KMS-11 (cell line): ENCODE measurements at regions not wholly inside any gene's neighbourhood (a gene's known extent, or its start where the extent isn't known, plus 50 kb on each side); places are given as distances from the start of the nearest gene placed in this dataset.

Experiments used
- H2AFZ ChIP-seq: fragments of 200-600 bp; sonication (generic); 2 replicates; pipeline ENCODE4 v1.6.1; 2016; ENCODE audit warnings: antibody characterized with exemption, mixed run types, low read depth
- H3K27ac ChIP-seq: fragments of 200-600 bp; sonication (generic); 2 replicates; pipeline ENCODE4 v1.6.1; 2016; ENCODE audit warnings: mild to moderate bottlenecking, mixed run types
- H3K27me3 ChIP-seq: fragments of 200-600 bp; sonication (generic); 2 replicates; pipeline ENCODE4 v1.6.1; 2017; ENCODE audit warnings: mild to moderate bottlenecking, low read depth, mixed run types, moderate library complexity; ENCODE audit not compliant: insufficient read depth
- H3K36me3 ChIP-seq: fragments of 200-600 bp; sonication (generic); 2 replicates; pipeline ENCODE4 v1.6.1; 2017; ENCODE audit warnings: mild to moderate bottlenecking, mixed run types; ENCODE audit not compliant: insufficient read depth
- H3K4me1 ChIP-seq: fragments of 200-600 bp; sonication (generic); 2 replicates; pipeline ENCODE4 v1.6.1; 2016; ENCODE audit warnings: mild to moderate bottlenecking, low read depth, mixed run types; ENCODE audit not compliant: poor library complexity, severe bottlenecking
- H3K4me2 ChIP-seq: fragments of 200-600 bp; sonication (generic); 2 replicates; pipeline ENCODE4 v1.7.0; 2016; ENCODE audit warnings: mild to moderate bottlenecking, mixed run types
- H3K4me3 ChIP-seq: fragments of 200-600 bp; sonication (generic); IDR thresholded peaks from 2 replicates; pipeline ENCODE4 v1.6.1; 2017; ENCODE audit warnings: low read depth, low read length, mixed read lengths; ENCODE audit not compliant: insufficient read depth
- H3K79me2 ChIP-seq: fragments of 200-600 bp; sonication (generic); 2 replicates; pipeline ENCODE4 v1.6.1; 2016; ENCODE audit warnings: low read depth, mixed run types; ENCODE audit not compliant: insufficient read depth
- H3K9ac ChIP-seq: fragments of 200-600 bp; sonication (generic); 2 replicates; pipeline ENCODE4 v1.6.1; 2016; ENCODE audit warnings: mild to moderate bottlenecking, mixed run types
- H4K20me1 ChIP-seq: fragments of 200-600 bp; sonication (generic); 2 replicates; pipeline ENCODE4 v1.6.1; 2016; ENCODE audit warnings: mild to moderate bottlenecking, mixed run types; ENCODE audit not compliant: insufficient read depth
- CTCF ChIP-seq: fragments of 200-600 bp; sonication (generic); conservative IDR thresholded peaks from 2 replicates; pipeline ENCODE4 v1.6.1; 2017; ENCODE audit warnings: low read depth, mild to moderate bottlenecking, antibody characterized with exemption, low read length, moderate library complexity, mixed read lengths

GRCh38 chr7:86970547-86970946 lies 88.9 kb downstream of the ELAPOR2 start:
- TF ChIP-seq CTCF, result no peak
- no peaks in the 10 kb centered on the region for H3K36me3 ChIP-seq
- H3K4me3 ChIP-seq, result no peak overlapping the region
- H3K27ac ChIP-seq, result no peak overlapping the region
- no peaks in the 10 kb centered on the region for H3K27me3 ChIP-seq
- no peak overlapping the region for H2AFZ ChIP-seq
- H3K4me1 ChIP-seq, result no peaks in the 10 kb centered on the region
- H3K4me2 ChIP-seq, result no peak overlapping the region
- H3K9ac ChIP-seq, result no peak overlapping the region
- no peaks in the 10 kb centered on the region for H3K79me2 ChIP-seq
- H4K20me1 ChIP-seq, result no peaks in the 10 kb centered on the region

GRCh38 chr7:86969865-86970264 lies 89.6 kb downstream of the ELAPOR2 start:
- H3K27me3 ChIP-seq, result no peaks in the 10 kb centered on the region
- no peak overlapping the region for H3K4me3 ChIP-seq
- H3K36me3 ChIP-seq, result no peaks in the 10 kb centered on the region
- no peak overlapping the region for H3K4me2 ChIP-seq
- H3K4me1 ChIP-seq, result no peaks in the 10 kb centered on the region
- no peak overlapping the region for H3K9ac ChIP-seq
- H3K27ac ChIP-seq, result no peak overlapping the region
- no peak overlapping the region for H2AFZ ChIP-seq
- H4K20me1 ChIP-seq, result no peaks in the 10 kb centered on the region
- no peaks in the 10 kb centered on the region for H3K79me2 ChIP-seq
- no peak for TF ChIP-seq CTCF

GRCh38 chr7:86968618-86969017 lies 90.8 kb downstream of the ELAPOR2 start:
- Histone ChIP-seq H3K27me3 (no peaks in the 10 kb centered on the region), H3K27ac (no peak overlapping the region), H4K20me1 (no peaks in the 10 kb centered on the region), H3K36me3 (no peaks in the 10 kb centered on the region), H3K4me3 (no peak overlapping the region), H3K4me2 (no peak overlapping the region), H3K4me1 (peaks cover 8% of the 10 kb centered on the region), H2AFZ (no peak overlapping the region), H3K79me2 (no peaks in the 10 kb centered on the region), H3K9ac (no peak overlapping the region)
- TF ChIP-seq CTCF, result no peak

- no peaks in the 10 kb centered on the region for H3K79me2 ChIP-seq
- no peak overlapping the region for H3K4me2 ChIP-seq
- H4K20me1 ChIP-seq, result no peaks in the 10 kb centered on the region
- H2AFZ ChIP-seq, result no peak overlapping the region
- H3K4me1 ChIP-seq, result peaks cover 21% of the 10 kb centered on the region
- no peak overlapping the region for H3K27ac ChIP-seq
- H3K4me3 ChIP-seq, result no peak overlapping the region
- H3K9ac ChIP-seq, result no peak overlapping the region
- no peaks in the 10 kb centered on the region for H3K27me3 ChIP-seq
- TF ChIP-seq CTCF, result no peak
- no peaks in the 10 kb centered on the region for H3K36me3 ChIP-seq
These were observed 92.5 kb downstream of the ELAPOR2 start for GRCh38 chr7:86966916-86967315.

GRCh38 chr7:86965727-86966120 lies 93.7 kb downstream of the ELAPOR2 start:
- no peak overlapping the region for H3K4me3 ChIP-seq
- H4K20me1 ChIP-seq, result no peaks in the 10 kb centered on the region
- H3K79me2 ChIP-seq, result no peaks in the 10 kb centered on the region
- TF ChIP-seq CTCF, result no peak
- no peak overlapping the region for H2AFZ ChIP-seq
- H3K36me3 ChIP-seq, result no peaks in the 10 kb centered on the region
- no peak overlapping the region for H3K27ac ChIP-seq
- H3K27me3 ChIP-seq, result no peaks in the 10 kb centered on the region
- no peak overlapping the region for H3K9ac ChIP-seq
- H3K4me2 ChIP-seq, result no peak overlapping the region
- peaks cover 21% of the 10 kb centered on the region for H3K4me1 ChIP-seq
